NCI-H748 (cell line): ENCODE measurements at regions not wholly inside any gene's neighbourhood (a gene's known extent, or its start where the extent isn't known, plus 50 kb on each side); places are given as distances from the start of the nearest gene placed in this dataset.

Source experiments
- DNase-seq: peaks from one replicate; lab custom pipeline; 2025; ENCODE audit not compliant: unreplicated experiment; lab: John Stamatoyannopoulos, UW

DNA sequence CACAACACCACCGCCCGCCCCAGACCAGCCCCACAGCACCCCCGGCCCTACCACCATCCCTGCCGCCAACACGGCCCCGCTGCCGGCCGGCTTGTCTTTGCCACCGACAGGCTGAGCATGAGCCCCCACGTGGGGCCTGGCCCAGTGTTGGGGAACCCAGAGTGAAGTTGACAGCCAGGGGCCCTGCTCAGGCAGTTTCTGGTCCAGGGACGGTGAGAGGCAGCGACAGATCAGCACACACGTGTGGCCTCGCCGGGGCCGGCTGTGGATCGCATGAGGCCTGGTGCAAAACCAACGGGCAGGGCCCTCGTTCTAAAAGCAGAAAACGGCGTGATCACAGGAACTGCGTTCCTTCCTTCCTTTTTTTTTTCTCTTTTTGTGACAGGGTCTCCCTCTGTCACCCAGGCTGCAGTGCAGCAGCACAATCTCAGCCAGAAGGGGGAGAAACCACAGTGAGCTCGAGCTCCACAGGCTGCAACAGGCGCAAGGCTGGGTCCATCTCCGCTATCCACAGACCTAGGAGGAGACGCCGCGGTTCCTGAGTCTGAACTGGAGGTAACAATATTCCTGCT, 50.5 kb upstream of the FBRSL1 start:
- DNase-seq: no peak

DNA sequence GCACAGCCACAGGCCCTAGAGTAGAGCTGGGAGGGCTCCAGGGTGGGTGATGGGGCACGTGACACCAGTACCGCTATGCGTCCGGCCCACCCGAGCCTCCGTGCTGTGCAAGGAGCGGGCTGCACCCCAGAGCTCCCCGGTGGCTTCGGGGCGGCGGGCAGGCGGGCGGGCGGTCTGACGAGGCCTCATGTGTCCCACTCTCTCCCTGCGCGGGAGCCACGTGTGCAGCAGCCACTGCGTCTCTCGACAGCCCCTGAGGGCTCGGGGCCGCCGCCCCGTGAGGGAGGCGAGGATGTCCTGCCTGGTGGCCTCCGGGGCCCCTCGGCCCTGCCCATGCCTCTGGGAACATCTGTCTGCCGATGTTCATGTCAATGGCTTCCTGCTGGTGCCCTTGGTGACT, 51.2 kb upstream of the FBRSL1 start:
- DNase-seq: no peak

DNA sequence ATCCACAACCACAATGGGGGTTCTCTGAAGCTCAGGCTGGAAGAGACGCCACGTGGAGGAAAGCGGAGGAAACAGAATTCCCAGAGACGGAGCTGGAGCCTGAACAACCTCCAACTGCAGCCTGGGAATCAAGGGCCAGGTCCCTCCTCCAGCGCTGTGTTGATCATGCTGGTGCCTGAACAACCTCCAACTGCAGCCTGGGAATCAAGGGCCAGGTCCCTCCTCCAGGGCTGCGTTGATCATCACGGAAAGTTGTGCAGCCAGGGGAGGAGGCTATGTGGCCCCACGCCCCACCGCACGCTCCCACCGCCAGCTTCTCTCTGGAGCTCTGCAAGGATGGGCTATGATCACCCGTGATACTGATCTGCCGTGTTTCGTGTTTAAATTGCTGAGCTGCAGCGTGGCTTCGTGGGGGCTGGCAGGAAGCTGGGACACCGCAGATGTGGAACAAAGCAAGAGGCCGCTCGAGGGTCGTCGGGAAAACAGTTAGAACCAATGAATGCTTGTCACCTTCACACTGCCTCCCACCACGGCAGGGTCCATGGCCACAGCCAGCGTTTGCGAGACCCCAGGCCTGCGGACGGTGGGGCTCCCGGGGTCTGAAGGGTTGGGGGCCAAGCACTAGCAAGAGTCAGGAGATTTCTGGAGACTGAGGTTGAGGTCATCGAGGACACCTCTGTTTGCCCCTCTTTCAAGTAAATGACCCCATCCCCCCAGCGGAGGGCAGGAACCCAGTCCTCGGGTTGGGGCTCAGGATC, 51.8 kb upstream of the FBRSL1 start:
- DNase-seq: no peak

DNA sequence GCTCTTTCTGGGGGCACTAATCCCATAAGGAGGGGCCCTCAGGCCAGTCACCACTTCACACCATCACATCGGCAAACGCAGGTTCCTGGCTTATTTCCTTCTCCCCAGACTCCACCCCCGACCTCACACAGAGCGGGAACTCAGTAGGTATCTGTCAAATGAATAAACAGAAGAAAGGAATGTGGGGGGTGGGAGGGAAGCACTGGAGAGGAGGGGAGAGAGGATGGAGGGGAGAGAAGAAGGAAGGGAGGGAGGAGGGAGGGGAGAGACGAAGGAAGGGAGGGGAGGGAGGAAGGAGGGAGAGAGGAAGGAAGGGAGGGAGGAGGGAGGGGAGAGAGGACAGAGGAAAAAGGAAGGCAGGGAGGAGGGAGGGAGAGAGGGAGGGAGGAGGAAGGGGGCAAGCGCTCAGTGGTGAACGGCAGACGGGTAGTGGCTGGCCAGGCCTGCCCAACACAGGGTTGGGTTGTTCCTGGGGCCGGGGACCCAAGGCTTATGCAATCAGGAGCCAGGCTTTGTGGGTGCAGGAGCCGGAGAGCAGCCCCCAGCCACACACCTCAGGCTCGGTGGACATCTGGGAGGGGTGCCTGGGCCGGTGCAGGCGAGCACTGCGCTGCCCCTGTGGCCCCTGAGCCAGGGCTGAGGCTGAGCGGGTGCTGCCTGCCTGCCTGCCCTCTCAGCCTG, 52.6 kb upstream of the FBRSL1 start:
- no peak for DNase-seq

GRCh38 chr12:132436791-132437251, 53.1 kb upstream of the FBRSL1 start:
- no peak for DNase-seq

DNA sequence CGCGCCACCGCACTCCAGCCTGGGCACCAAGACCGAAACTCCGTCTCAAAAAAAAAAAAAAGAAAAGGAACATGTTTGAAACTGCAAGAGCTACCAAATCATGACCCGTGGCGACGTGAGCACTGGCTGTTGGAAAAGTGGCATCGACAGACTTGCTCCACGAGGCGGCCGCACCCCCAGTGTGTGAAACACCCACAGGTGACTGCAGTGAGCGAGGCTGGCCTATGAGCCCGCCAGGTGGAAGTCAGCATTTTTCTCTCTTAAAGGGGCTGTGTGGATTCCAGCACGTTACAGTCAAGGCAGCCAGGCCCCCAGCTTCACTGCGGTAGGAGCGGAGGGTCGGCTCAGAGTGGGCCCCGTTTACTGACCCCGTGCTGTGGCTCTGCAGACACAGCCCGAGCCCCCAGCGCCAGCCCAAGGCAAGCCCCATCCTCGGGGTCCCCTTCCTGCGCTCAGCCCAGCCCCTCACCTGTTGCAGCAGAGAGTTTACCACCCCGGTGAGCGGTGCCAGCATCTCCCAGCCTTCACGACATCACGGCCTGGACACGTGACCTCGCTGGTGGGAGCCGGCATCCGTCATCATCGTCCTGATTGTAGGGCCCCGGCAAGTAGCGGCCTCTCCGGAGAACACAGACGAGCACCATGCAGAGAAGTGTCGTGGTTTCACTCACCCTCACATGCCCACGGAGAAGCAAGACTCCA, 54.3 kb upstream of the FBRSL1 start:
- DNase-seq: no peak

GRCh38 chr12:132433641-132434395, 56.1 kb upstream of the FBRSL1 start:
- peak; percentile 83 for DNase-seq

GRCh38 chr12:132432721-132433577, 57.0 kb upstream of the FBRSL1 start:
- peak; percentile 32 for DNase-seq

DNA sequence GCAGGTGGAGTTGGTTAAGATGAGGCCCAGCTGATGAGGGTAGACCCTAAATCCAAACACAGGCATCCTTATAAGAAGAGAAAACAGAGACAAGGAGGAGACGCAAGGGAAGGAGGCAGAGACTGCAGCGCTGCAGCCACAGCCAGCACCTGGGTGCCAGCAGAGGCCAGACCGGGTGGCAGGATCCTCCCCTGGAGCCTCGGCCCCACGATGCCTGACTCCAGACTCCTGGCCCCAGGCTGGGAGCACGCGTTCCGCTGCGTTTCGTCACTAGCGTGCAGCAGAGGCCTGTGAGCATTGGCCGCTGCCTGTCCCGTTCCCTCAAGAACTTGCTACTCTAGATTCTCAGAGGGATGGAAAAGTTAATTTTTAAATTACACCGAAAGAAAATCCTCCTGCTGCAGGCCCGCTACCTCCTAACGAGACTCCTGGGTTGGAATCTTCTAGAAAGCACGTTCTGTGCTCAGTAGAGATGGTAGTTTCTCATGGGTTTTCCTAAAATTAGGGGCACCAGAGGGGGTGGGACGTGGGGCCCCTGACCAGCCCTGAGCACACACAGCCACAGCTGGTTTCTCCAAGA, 57.7 kb upstream of the FBRSL1 start:
- DNase-seq: no peak

- peak; percentile 70 for DNase-seq
These were observed 58.8 kb upstream of the FBRSL1 start for GRCh38 chr12:132430838-132431774.

DNA sequence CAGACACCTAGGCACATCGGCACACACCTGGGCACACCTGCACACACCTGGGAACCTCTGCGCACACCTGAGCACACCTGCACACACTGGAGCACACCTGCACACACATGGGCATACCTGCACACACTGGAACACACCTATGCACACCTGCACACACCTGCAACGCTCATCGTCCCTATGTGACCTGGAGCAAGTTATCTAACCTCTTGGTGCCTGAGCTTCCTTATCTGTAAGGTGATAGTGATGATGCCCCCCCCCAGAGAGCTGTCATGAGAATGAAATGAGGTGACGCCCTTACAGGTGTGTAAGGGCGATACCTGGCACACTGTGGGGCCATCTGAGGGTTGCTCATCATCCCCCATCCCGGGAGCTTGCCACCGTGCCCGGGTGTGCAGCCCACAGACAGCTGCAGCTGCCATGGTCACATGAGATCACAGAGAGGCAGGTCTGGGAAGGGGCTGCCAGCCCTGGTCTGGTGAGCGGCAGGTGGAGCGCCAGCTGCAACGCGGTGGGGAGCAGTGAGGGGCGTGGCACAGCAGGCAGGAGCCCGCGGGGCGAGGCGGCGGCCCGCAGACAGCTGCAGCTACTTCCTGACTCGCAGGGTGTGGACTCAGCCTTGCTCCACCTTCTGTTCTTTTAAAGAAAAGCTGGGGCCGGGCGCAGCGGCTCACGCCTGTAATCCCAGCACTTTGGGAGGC, 59.9 kb upstream of the FBRSL1 start:
- DNase-seq: peak; percentile 99

GRCh38 chr12:132429602-132429945, 60.4 kb upstream of the FBRSL1 start:
- peak; percentile 88 for DNase-seq

GRCh38 chr12:132428936-132429601, 60.9 kb upstream of the FBRSL1 start:
- no peak for DNase-seq

DNA sequence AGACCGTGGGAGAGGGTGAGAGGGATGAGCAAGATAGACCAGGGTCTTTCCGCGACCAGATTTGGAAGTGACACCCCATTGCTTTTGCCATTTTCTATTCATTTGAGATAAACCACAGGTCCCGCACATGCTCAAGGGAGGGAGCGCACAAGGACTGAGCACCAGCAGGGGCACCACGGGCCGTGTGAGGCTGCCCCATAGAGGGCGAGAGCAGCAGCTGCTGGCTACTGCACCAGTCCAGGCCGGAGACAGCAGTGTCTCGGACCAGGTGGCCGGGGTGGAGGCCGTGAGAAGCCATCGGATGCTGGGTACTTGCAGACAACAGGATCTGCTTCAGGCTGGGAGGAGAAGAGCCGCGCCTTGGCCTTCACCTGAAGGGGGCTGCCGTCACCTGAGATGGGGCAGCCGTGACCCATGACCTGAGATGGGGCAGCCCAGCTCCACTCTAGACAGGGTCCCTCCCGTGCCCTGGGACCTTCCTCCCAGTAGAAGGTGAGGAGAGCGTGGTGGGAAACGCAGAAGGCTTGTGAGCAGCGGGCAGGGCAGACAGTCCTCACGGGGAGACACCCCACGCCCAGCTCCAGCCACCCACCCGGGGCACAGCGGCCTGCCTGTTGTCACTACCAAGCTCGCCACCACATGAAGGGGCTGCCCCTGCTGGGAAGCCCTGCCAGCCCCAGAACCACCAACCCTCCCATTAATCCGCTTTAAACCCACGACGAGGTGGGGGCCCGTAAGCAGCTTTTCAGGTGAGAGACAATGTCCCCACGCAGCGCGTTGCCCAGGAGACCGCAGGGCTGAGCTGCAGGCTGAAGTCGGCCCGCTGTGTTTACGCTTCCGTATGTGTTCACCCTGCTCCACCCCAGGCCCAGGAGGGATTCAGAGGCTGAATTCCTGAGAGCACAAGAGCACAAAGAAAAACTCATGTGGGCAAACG, 61.7 kb upstream of the FBRSL1 start:
- peak; percentile 88 for DNase-seq

GRCh38 chr12:132427174-132427768, 62.7 kb upstream of the FBRSL1 start:
- DNase-seq: no peak
